Fibroblast of villous mesenchyme (primary cell): ENCODE measurements at regions not wholly inside any gene's neighbourhood (a gene's known extent, or its start where the extent isn't known, plus 50 kb on each side); places are given as distances from the start of the nearest gene placed in this dataset.

Experiments used
- DNase-seq: peaks from one replicate; pipeline ENCODE4 v3.0.0-alpha.2; 2010; ENCODE audit warnings: low read depth
- H3K4me3 ChIP-seq: 2 replicates; pipeline ENCODE4 v1.5.1; 2011; ENCODE audit warnings: low read depth, mild to moderate bottlenecking, low read length
- TF ChIP-seq, protein P1 (sequence below): IDR thresholded peaks from 2 replicates; pipeline ENCODE4 v1.5.1; 2012; ENCODE audit warnings: low read depth, mild to moderate bottlenecking, low read length; ENCODE audit not compliant: insufficient read depth

DNA sequence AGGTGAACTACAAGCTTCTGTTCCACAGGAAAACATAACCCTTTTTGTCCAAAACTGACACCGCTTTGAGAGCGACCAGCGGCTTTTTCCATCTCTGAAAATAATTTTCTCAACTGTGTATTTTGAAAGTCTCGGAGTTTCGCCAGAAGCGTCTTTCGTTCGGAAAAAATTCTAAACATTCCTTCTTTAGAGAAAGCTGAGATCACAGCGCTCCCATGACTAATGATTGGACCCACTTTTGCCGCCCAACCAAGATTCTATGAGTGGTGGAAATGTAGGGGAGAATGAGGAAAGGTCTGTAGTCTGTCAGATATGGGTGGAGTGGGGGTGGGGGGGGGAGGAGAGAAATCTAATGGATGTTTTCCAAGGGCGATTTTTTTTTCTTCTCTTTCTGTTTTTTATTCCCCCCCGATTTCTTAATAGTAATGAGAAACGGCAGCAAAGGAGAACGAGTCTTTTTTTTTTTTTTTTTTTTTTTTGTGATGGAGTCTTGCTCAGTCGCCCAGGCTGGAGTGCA, 189.3 kb downstream of the TRIM27 start:
- DNase-seq, result no peak
- no peak overlapping the region for H3K4me3 ChIP-seq
- TF ChIP-seq, protein P1, sequence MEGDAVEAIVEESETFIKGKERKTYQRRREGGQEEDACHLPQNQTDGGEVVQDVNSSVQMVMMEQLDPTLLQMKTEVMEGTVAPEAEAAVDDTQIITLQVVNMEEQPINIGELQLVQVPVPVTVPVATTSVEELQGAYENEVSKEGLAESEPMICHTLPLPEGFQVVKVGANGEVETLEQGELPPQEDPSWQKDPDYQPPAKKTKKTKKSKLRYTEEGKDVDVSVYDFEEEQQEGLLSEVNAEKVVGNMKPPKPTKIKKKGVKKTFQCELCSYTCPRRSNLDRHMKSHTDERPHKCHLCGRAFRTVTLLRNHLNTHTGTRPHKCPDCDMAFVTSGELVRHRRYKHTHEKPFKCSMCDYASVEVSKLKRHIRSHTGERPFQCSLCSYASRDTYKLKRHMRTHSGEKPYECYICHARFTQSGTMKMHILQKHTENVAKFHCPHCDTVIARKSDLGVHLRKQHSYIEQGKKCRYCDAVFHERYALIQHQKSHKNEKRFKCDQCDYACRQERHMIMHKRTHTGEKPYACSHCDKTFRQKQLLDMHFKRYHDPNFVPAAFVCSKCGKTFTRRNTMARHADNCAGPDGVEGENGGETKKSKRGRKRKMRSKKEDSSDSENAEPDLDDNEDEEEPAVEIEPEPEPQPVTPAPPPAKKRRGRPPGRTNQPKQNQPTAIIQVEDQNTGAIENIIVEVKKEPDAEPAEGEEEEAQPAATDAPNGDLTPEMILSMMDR, result no peak

DNA sequence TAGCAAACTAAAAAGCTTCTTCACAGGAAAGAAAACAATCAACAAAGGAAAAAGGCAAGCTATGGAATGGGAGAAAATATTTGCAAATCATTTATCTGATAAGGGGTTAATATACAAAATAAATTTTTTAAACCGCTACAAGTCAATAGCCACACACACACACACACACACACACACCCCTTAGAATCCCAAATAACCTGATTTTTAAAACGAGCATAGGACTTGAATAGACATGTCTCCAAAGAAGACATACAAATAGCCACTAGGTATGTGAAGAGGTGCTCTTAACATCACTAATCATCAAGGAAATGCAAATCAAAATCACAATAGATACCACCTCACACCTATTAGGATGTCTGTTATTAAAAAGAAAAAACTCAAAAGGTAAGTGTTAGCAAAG, 187.7 kb downstream of the TRIM27 start:
- no peak overlapping the region for H3K4me3 ChIP-seq
- DNase-seq, result no peak
- TF ChIP-seq, protein P1, result no peak

- no peak overlapping the region for H3K4me3 ChIP-seq
- TF ChIP-seq, protein P1, result no peak
- no peak for DNase-seq
These were observed 185.9 kb downstream of the TRIM27 start for GRCh38 chr6:28737750-28738395.

DNA sequence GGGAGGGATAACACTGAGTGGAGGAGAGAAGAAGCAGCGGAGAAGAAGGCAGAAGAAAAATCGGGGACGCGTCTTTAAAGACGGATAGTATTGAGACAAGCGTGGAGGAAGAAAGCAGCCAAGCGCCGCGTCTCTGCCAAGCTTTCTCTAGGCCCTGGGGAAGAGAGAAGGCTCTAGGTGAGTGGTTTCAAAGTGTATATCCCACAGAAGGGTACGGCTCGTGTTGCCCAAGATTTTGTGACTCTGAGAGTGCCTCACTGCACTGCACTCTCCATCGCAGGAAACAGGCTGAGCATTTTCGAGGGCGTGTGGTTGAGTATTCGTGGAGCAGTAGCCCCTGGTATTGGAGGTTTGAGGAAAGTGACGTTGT, 185.4 kb downstream of the TRIM27 start:
- TF ChIP-seq, protein P1, result no peak
- DNase-seq, result no peak
- no peak overlapping the region for H3K4me3 ChIP-seq

GRCh38 chr6:28741363-28741762, 182.4 kb downstream of the TRIM27 start:
- TF ChIP-seq, protein P1, result no peak
- H3K4me3 ChIP-seq, result no peak overlapping the region
- no peak for DNase-seq

DNA sequence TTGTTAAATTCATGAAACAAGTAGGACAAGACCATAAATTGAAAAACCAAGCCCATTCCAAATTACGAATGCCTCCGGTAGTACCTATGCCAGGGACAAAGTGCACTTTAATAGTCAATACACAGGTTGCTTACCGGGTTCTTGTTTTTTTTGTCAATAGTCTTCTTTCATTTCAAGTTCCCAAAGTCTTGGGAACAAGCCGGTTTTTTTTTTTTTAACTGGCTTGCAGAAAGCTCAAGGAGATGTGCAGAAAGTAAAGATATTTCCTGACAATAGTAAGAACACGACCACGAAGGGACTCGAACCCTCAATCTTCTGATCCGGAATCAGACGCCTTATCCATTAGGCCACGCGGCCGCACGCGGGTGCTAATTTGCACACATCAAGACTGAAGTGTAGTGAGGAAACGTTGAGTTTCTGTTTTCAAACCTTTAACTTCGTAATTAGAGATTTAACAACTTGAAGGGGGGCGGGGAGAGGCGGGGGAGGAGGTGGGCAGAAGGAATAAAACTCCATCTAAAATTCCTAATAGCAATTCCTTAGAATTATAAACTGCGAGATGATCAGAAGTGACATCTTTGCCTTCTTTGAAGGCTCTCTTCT, 181.0 kb downstream of the TRIM27 start:
- TF ChIP-seq, protein P1, result no peak
- DNase-seq, result peak; percentile 34
- no peak overlapping the region for H3K4me3 ChIP-seq
